ENCODE measurements at regions not wholly inside any gene's neighbourhood (a gene's known extent, or its start where the extent isn't known, plus 50 kb on each side); places are given as distances from the start of the nearest gene placed in this dataset.

GRCh38 chr1:199522936-199523335 lies 504.6 kb upstream of the NR5A2 start:
- no peak for TF ChIP-seq SPI1 (IDR thresholded peaks at IDR 0.05; ENCODE audit: low read depth, low read length)
- TF ChIP-seq POLR2A (IDR thresholded peaks at IDR 0.05; ENCODE audit: low read depth, low read length) = no peak
- TF ChIP-seq POLR2AphosphoS5 (IDR thresholded peaks at IDR 0.05; ENCODE audit: low read depth, low read length) = no peak
- TF ChIP-seq TAF1 (IDR thresholded peaks at IDR 0.05; ENCODE audit: low read depth, low read length) = no peak
